Chondrocyte (in vitro differentiated cells): ENCODE measurements at regions not wholly inside any gene's neighbourhood (a gene's known extent, or its start where the extent isn't known, plus 50 kb on each side); places are given as distances from the start of the nearest gene placed in this dataset.
"Not testable (repeated sequence)": the region's sequence is repeated elsewhere in the genome, so short reads cannot be mapped to it uniquely, and the experiment has no call there.

Experiments
- DNase-seq: peaks from one replicate; pipeline ENCODE4 v3.0.0; 2021; ENCODE audit warnings: mixed read lengths, low spot score
- H3K27ac Mint-ChIP-seq: one replicate; pipeline ENCODE4 v1.8.0; 2021; ENCODE audit warnings: mild to moderate bottlenecking, moderate library complexity, mixed read lengths; ENCODE audit not compliant: unreplicated experiment
- H3K27me3 Mint-ChIP-seq: 2 replicates; pipeline ENCODE4 v1.8.0; 2021; ENCODE audit warnings: low read depth, mixed read lengths
- H3K36me3 Mint-ChIP-seq: 2 replicates; pipeline ENCODE4 v1.8.0; 2021; ENCODE audit warnings: low read depth, mixed read lengths
- H3K4me1 Mint-ChIP-seq: 2 replicates; pipeline ENCODE4 v1.8.0; 2021; ENCODE audit warnings: low read depth, mild to moderate bottlenecking, mixed read lengths
- H3K4me3 Mint-ChIP-seq: one replicate; pipeline ENCODE4 v1.8.0; 2021; ENCODE audit warnings: mild to moderate bottlenecking, moderate library complexity, mixed read lengths; ENCODE audit not compliant: unreplicated experiment
- H3K9me3 Mint-ChIP-seq: 2 replicates; pipeline ENCODE4 v1.8.0; 2021; ENCODE audit warnings: low read depth, mixed read lengths
- CTCF ChIP-seq: fragments of 200-600 bp; sonication (generic); IDR thresholded peaks from 2 replicates; pipeline ENCODE4 v1.5.0; 2021; ENCODE audit warnings: antibody characterized with exemption, mild to moderate bottlenecking, moderate library complexity

- Mint-ChIP-seq H3K9me3 (no peaks in the 10 kb centered on the region), H3K27ac (no peak overlapping the region), H3K27me3 (peaks cover 3% of the 10 kb centered on the region), H3K4me1 (peaks cover 3% of the 10 kb centered on the region), H3K4me3 (no peak overlapping the region), H3K36me3 (no peaks in the 10 kb centered on the region)
- TF ChIP-seq CTCF = no peak
- DNase-seq = no peak
Observed at GRCh38 chr2:16382451-16382850, 283.2 kb downstream of the CYRIA start.

- Mint-ChIP-seq H3K36me3 (no peaks in the 10 kb centered on the region), H3K27ac (no peak overlapping the region), H3K4me3 (no peak overlapping the region), H3K27me3 (peaks cover 3% of the 10 kb centered on the region), H3K4me1 (peaks cover 2% of the 10 kb centered on the region), H3K9me3 (no peaks in the 10 kb centered on the region)
- no peak for DNase-seq
- TF ChIP-seq CTCF = no peak
Observed at GRCh38 chr2:16381511-16381910, 284.1 kb downstream of the CYRIA start.

GRCh38 chr2:16379901-16380300 is 285.7 kb downstream of the CYRIA start:
- H3K36me3 Mint-ChIP-seq, DNase-seq, H3K9me3 Mint-ChIP-seq, H3K4me1 Mint-ChIP-seq, H3K27me3 Mint-ChIP-seq, H3K4me3 Mint-ChIP-seq, H3K27ac Mint-ChIP-seq: not testable (repeated sequence)

- H3K4me1 Mint-ChIP-seq, H3K4me3 Mint-ChIP-seq, DNase-seq, H3K9me3 Mint-ChIP-seq, H3K27ac Mint-ChIP-seq, H3K27me3 Mint-ChIP-seq, H3K36me3 Mint-ChIP-seq: not testable (repeated sequence)
Observed at GRCh38 chr2:16379061-16379460, 286.6 kb downstream of the CYRIA start.

GRCh38 chr2:16378031-16378430 is 287.6 kb downstream of the CYRIA start:
- Mint-ChIP-seq H3K4me1 (no peaks in the 10 kb centered on the region), H3K36me3 (no peaks in the 10 kb centered on the region), H3K4me3 (no peak overlapping the region), H3K9me3 (no peaks in the 10 kb centered on the region), H3K27me3 (peaks cover 3% of the 10 kb centered on the region), H3K27ac (no peak overlapping the region)
- DNase-seq = no peak
- no peak for TF ChIP-seq CTCF

- Mint-ChIP-seq H3K36me3 (no peaks in the 10 kb centered on the region), H3K4me3 (no peak overlapping the region), H3K27ac (no peak overlapping the region), H3K27me3 (peaks cover 2% of the 10 kb centered on the region), H3K9me3 (peaks cover 8% of the 10 kb centered on the region), H3K4me1 (no peaks in the 10 kb centered on the region)
- TF ChIP-seq CTCF = no peak
- no peak for DNase-seq
Observed at GRCh38 chr2:16375981-16376380, 289.7 kb downstream of the CYRIA start.
